GM12872 (cell line): ENCODE measurements at regions not wholly inside any gene's neighbourhood (a gene's known extent, or its start where the extent isn't known, plus 50 kb on each side); places are given as distances from the start of the nearest gene placed in this dataset.

Experiments used
- TF ChIP-seq, protein P1 (sequence below): IDR thresholded peaks from 3 replicates; pipeline ENCODE4 v1.5.1; 2011; ENCODE audit warnings: low read depth, mild to moderate bottlenecking, low read length, moderate library complexity; ENCODE audit not compliant: insufficient read depth

GRCh38 chr4:85051526-85051925 is 85.0 kb upstream of the WDFY3 start:
- TF ChIP-seq, protein P1, sequence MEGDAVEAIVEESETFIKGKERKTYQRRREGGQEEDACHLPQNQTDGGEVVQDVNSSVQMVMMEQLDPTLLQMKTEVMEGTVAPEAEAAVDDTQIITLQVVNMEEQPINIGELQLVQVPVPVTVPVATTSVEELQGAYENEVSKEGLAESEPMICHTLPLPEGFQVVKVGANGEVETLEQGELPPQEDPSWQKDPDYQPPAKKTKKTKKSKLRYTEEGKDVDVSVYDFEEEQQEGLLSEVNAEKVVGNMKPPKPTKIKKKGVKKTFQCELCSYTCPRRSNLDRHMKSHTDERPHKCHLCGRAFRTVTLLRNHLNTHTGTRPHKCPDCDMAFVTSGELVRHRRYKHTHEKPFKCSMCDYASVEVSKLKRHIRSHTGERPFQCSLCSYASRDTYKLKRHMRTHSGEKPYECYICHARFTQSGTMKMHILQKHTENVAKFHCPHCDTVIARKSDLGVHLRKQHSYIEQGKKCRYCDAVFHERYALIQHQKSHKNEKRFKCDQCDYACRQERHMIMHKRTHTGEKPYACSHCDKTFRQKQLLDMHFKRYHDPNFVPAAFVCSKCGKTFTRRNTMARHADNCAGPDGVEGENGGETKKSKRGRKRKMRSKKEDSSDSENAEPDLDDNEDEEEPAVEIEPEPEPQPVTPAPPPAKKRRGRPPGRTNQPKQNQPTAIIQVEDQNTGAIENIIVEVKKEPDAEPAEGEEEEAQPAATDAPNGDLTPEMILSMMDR = no peak

- TF ChIP-seq, protein P1 = no peak
Observed at GRCh38 chr4:85058551-85058950, 92.1 kb upstream of the WDFY3 start.

GRCh38 chr4:85061974-85062373 is 95.5 kb upstream of the WDFY3 start:
- TF ChIP-seq, protein P1 = no peak

- TF ChIP-seq, protein P1 = no peak
Observed at GRCh38 chr4:85062466-85062865, 96.0 kb upstream of the WDFY3 start.

DNA sequence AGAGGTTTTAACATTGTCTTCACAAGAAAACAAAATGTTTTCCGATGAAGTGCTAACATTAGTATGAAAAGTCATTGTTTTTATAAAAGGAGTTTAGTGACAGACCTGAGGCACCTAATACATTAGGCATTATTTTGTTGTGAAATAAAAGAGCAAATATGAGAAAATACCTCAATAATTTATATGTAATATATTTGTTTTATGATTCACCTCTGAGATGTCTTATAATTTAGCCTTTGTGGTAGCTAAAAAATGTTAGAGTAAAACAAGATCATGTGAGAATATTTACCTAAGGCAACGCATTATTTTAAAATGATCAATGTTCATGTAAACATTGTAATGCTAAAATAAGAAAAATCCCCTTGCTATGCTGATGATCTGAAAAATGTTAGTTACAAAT is 100.9 kb upstream of the WDFY3 start:
- TF ChIP-seq, protein P1 = no peak

DNA sequence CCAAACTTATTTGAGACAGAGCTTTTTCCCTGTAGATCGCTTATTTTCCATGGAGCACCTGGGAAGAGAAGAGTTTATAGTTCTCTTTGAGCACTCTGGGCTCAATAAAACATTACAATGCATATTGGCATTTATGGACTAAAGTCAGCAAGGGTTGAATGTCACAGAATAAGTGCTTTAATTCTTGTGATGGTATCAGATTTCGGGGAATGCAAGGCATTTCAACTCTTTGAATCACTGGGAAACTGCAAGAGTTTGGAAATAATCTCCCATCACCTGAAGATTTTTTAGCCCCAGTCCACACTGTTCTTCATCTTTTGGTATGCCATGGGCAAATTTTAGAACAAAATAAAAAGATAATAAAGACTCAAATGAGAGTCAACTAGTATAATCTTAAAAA is 111.5 kb upstream of the WDFY3 start:
- TF ChIP-seq, protein P1 = no peak

DNA sequence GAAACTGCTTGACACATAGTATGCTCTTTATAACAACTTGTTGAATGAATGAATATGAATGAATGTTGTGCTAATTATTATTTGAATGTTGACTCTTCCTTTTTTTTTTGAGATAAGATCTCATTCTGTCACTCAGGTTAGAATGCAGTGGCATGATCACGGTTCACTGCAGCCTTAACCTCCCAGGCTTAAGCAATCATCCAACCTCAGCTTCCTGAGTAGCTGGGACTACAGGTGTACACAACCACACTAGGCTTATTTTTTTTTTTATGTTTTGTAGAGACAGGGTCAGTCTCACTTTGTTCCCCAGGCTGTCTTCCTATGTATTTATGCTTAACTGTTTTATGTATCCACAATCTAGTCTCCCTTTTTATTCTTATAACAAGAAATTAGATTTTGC is 114.7 kb upstream of the WDFY3 start:
- TF ChIP-seq, protein P1 = no peak
